ENCODE measurements at regions not wholly inside any gene's neighbourhood (a gene's known extent, or its start where the extent isn't known, plus 50 kb on each side); places are given as distances from the start of the nearest gene placed in this dataset.

DNA sequence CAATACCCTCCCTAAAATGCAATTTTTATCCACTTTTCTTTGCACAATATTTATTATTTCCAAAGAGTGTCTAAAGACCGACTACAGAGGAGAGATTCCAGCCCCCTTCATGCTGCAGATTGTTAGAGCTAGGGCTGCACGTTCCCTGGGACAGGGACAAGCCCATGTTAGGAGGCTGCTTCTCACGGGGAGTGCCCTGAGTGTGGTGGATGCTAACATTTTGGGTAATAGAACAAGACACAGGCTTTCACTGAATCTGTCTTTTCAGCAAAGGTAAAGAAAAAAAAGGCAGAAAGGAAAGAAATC lies 125.4 kb downstream of the RIPK4 start:
- TF ChIP-seq, protein P1, sequence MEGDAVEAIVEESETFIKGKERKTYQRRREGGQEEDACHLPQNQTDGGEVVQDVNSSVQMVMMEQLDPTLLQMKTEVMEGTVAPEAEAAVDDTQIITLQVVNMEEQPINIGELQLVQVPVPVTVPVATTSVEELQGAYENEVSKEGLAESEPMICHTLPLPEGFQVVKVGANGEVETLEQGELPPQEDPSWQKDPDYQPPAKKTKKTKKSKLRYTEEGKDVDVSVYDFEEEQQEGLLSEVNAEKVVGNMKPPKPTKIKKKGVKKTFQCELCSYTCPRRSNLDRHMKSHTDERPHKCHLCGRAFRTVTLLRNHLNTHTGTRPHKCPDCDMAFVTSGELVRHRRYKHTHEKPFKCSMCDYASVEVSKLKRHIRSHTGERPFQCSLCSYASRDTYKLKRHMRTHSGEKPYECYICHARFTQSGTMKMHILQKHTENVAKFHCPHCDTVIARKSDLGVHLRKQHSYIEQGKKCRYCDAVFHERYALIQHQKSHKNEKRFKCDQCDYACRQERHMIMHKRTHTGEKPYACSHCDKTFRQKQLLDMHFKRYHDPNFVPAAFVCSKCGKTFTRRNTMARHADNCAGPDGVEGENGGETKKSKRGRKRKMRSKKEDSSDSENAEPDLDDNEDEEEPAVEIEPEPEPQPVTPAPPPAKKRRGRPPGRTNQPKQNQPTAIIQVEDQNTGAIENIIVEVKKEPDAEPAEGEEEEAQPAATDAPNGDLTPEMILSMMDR (IDR thresholded peaks at IDR 0.05) = no peak
- no peak for TF ChIP-seq POLR2A (IDR thresholded peaks at IDR 0.05)

Measured in uterus (tissue), 2 donors.